PC-9 (cell line): ENCODE measurements at regions not wholly inside any gene's neighbourhood (a gene's known extent, or its start where the extent isn't known, plus 50 kb on each side); places are given as distances from the start of the nearest gene placed in this dataset.

Experiments
- BruUV-seq: library from RNA; stranded (reverse); fragments of 400-500 nt; replicated peaks from 2 replicates; lab custom pipeline; 2021; lab: Mats Ljungman, UMichigan
- CTCF ChIA-PET: fragments of 300-600 bp; sonication (Branson Sonifier 250); formaldehyde crosslinking; loops from one replicate; lab custom pipeline; 2022; ENCODE audit warnings: antibody characterized with exemption; lab: Charles Lee
- POLR2A ChIA-PET: fragments of 300-600 bp; sonication (Branson Sonifier 250); formaldehyde crosslinking; loops from one replicate; lab custom pipeline; 2022; ENCODE audit warnings: antibody characterized with exemption; ENCODE audit not compliant: unreplicated experiment; lab: Charles Lee
- DNase-seq, 2 experiments: peaks; one replicate each; pipeline versions ENCODE4 v3.0.0 to v3.0.0-alpha.2; 2015 to 2022; ENCODE audit warnings: mixed read lengths in 1 of 2
- H2AFZ ChIP-seq: fragments of 200-600 bp; sonication (generic); 2 replicates; pipeline ENCODE4 v1.8.1; 2017; ENCODE audit warnings: antibody characterized with exemption
- H3F3A ChIP-seq: fragments of 200-600 bp; sonication (generic); 2 replicates; pipeline ENCODE4 v1.8.1; 2017; ENCODE audit warnings: antibody characterized with exemption, mild to moderate bottlenecking, low read depth; ENCODE audit not compliant: insufficient read depth
- H3K27ac ChIP-seq: fragments of 200-600 bp; sonication (generic); 2 replicates; pipeline ENCODE4 v1.6.1; 2016; ENCODE audit warnings: mixed run types
- H3K27me3 ChIP-seq: fragments of 200-600 bp; sonication (generic); 2 replicates; pipeline ENCODE4 v1.6.1; 2016; ENCODE audit warnings: low read depth, mixed run types; ENCODE audit not compliant: insufficient read depth
- H3K36me3 ChIP-seq: fragments of 200-600 bp; sonication (generic); 2 replicates; pipeline ENCODE4 v1.6.1; 2016; ENCODE audit warnings: low read depth, mixed run types
- H3K4me1 ChIP-seq: fragments of 200-600 bp; sonication (generic); replicated peaks from 2 replicates; pipeline ENCODE4 v1.6.1; 2016; ENCODE audit warnings: mixed run types; ENCODE audit not compliant: insufficient read depth
- H3K4me2 ChIP-seq: fragments of 200-600 bp; sonication (generic); 2 replicates; pipeline ENCODE4 v1.6.1; 2017; ENCODE audit warnings: mixed run types
- H3K4me3 ChIP-seq: fragments of 200-600 bp; sonication (generic); 2 replicates; pipeline ENCODE4 v1.6.1; 2016; ENCODE audit warnings: mixed run types
- H3K79me2 ChIP-seq: fragments of 200-600 bp; sonication (generic); 2 replicates; pipeline ENCODE4 v1.6.1; 2017; ENCODE audit warnings: low read depth, mixed run types
- H3K9me2 ChIP-seq: fragments of 200-600 bp; sonication (generic); 2 replicates; pipeline ENCODE4 v1.8.1; 2017; ENCODE audit warnings: mild to moderate bottlenecking; ENCODE audit not compliant: insufficient read depth
- H3K9me3 ChIP-seq: fragments of 200-600 bp; sonication (generic); 2 replicates; pipeline ENCODE4 v1.8.1; 2016; ENCODE audit warnings: low read depth; ENCODE audit not compliant: insufficient read depth
- H4K20me1 ChIP-seq: fragments of 200-600 bp; sonication (generic); 2 replicates; pipeline ENCODE4 v1.8.1; 2017; ENCODE audit not compliant: insufficient read depth
- CTCF ChIP-seq: fragments of 200-600 bp; sonication (generic); conservative IDR thresholded peaks from 2 replicates; pipeline ENCODE4 v1.6.1; 2017; ENCODE audit warnings: mixed run types, antibody characterized with exemption, mild to moderate bottlenecking, moderate library complexity
- EZH2 ChIP-seq: fragments of 200-600 bp; sonication (generic); IDR thresholded peaks from 2 replicates; pipeline ENCODE4 v1.8.0; 2017; ENCODE audit warnings: antibody characterized with exemption, low read depth
- intact Hi-C: fragments of 100-400 bp; cut with micrococcal nuclease; formaldehyde crosslinking; loops from one replicate; pipeline ENCODE4 v1.10.0; 2022; ENCODE audit not compliant: unreplicated experiment

- BruUV-seq, result no TSS peak
- intact Hi-C loops, result no loop called here
- no peak overlapping the region for H3K4me3 ChIP-seq
- H3K4me2 ChIP-seq, result no peak overlapping the region
- H3K4me1 ChIP-seq, result no peaks in the 10 kb centered on the region
- H3K36me3 ChIP-seq, result no peaks in the 10 kb centered on the region
- CTCF ChIA-PET, result no interaction called here
- DNase-seq, result no peak
- H2AFZ ChIP-seq, result no peak overlapping the region
- H3F3A ChIP-seq, result no peaks in the 10 kb centered on the region
- H3K79me2 ChIP-seq, result no peaks in the 10 kb centered on the region
- no peaks in the 10 kb centered on the region for H3K9me3 ChIP-seq
- POLR2A ChIA-PET, result no interaction called here
- H4K20me1 ChIP-seq, result no peaks in the 10 kb centered on the region
- no peak overlapping the region for H3K27ac ChIP-seq
- H3K9me2 ChIP-seq, result no peaks in the 10 kb centered on the region
- H3K27me3 ChIP-seq, result no peaks in the 10 kb centered on the region
- TF ChIP-seq EZH2 (no peak), CTCF (no peak)
Measured at GRCh38 chr13:62092949-62093348, 677.3 kb upstream of the PCDH20 start.

DNA sequence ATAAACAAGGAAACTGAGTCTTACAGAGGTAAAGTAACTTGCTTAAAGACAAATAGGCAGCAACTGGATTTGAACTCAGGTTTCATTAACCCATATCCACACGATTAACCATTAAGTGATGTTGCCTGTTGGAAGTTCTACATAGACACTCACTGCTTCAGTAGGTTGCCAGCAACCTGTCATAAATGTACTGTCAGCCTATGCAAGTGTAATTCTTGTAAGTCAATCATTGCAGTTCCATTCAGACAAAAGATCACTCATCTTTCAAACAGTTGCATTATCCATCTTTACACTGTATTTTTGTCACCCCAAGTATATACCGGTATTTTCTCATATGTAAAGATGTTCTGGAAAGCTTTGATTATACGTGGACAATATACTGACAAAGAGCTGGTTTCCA lies 676.9 kb upstream of the PCDH20 start:
- H3K4me2 ChIP-seq, result no peak overlapping the region
- no peak for DNase-seq
- H2AFZ ChIP-seq, result no peak overlapping the region
- H3K36me3 ChIP-seq, result no peaks in the 10 kb centered on the region
- H3K4me3 ChIP-seq, result no peak overlapping the region
- no peak overlapping the region for H3K27ac ChIP-seq
- intact Hi-C loops, result no loop called here
- POLR2A ChIA-PET, result no interaction called here
- no peaks in the 10 kb centered on the region for H3F3A ChIP-seq
- no peaks in the 10 kb centered on the region for H3K27me3 ChIP-seq
- no peaks in the 10 kb centered on the region for H3K79me2 ChIP-seq
- H4K20me1 ChIP-seq, result no peaks in the 10 kb centered on the region
- CTCF ChIA-PET, result no interaction called here
- BruUV-seq, result no TSS peak
- no peaks in the 10 kb centered on the region for H3K4me1 ChIP-seq
- no peak for TF ChIP-seq EZH2
- TF ChIP-seq CTCF, result no peak
- H3K9me2 ChIP-seq, result no peaks in the 10 kb centered on the region
- no peaks in the 10 kb centered on the region for H3K9me3 ChIP-seq

GRCh38 chr13:62088165-62088564 lies 672.5 kb upstream of the PCDH20 start:
- Histone ChIP-seq H3K4me2 (no peak overlapping the region), H3F3A (no peaks in the 10 kb centered on the region), H3K27ac (no peak overlapping the region), H3K79me2 (no peaks in the 10 kb centered on the region), H4K20me1 (no peaks in the 10 kb centered on the region), H3K9me3 (no peaks in the 10 kb centered on the region), H3K4me3 (no peak overlapping the region), H3K9me2 (no peaks in the 10 kb centered on the region), H3K4me1 (no peaks in the 10 kb centered on the region), H3K27me3 (no peaks in the 10 kb centered on the region), H2AFZ (no peak overlapping the region), H3K36me3 (no peaks in the 10 kb centered on the region)
- no peak for TF ChIP-seq CTCF
- BruUV-seq, result no TSS peak
- CTCF ChIA-PET, result no interaction called here
- no peak for DNase-seq
- POLR2A ChIA-PET, result no interaction called here
- intact Hi-C loops, result no loop called here
